SH-SY5Y (cell line): ENCODE measurements at regions not wholly inside any gene's neighbourhood (a gene's known extent, or its start where the extent isn't known, plus 50 kb on each side); places are given as distances from the start of the nearest gene placed in this dataset.

ENCODE experiments used
- GATA2 ChIP-seq: IDR thresholded peaks from 2 replicates; pipeline ENCODE4 v1.6.1; 2011; ENCODE audit warnings: mild to moderate bottlenecking, low read depth, low read length
- GATA3 ChIP-seq: IDR thresholded peaks from 2 replicates; pipeline ENCODE4 v1.6.1; 2011; ENCODE audit warnings: low read depth, mild to moderate bottlenecking, low read length, moderate library complexity

GRCh38 chr12:107344035-107344808, 250.9 kb upstream of the CRY1 start:
- TF ChIP-seq GATA3 (no peak), GATA2 (no peak)
